Endothelial cell (in vitro differentiated cells): ENCODE measurements at regions not wholly inside any gene's neighbourhood (a gene's known extent, or its start where the extent isn't known, plus 50 kb on each side); places are given as distances from the start of the nearest gene placed in this dataset.

Experiments used
- DNase-seq: peaks from one replicate; pipeline ENCODE4 v3.0.0; 2021; ENCODE audit warnings: low spot score
- H3K27ac Mint-ChIP-seq: one replicate; pipeline ENCODE4 v1.8.0; 2021; ENCODE audit warnings: mixed read lengths, inconsistent platforms; ENCODE audit not compliant: unreplicated experiment
- H3K27me3 Mint-ChIP-seq: one replicate; pipeline ENCODE4 v1.8.0; 2021; ENCODE audit warnings: mild to moderate bottlenecking, moderate library complexity, mixed read lengths, inconsistent platforms; ENCODE audit not compliant: unreplicated experiment
- H3K36me3 Mint-ChIP-seq: one replicate; pipeline ENCODE4 v1.8.0; 2021; ENCODE audit warnings: mild to moderate bottlenecking, low read depth, mixed read lengths, inconsistent platforms; ENCODE audit not compliant: unreplicated experiment
- H3K4me1 Mint-ChIP-seq: one replicate; pipeline ENCODE4 v1.8.0; 2021; ENCODE audit warnings: mild to moderate bottlenecking, mixed read lengths, inconsistent platforms; ENCODE audit not compliant: unreplicated experiment
- H3K4me3 Mint-ChIP-seq: one replicate; pipeline ENCODE4 v1.8.0; 2021; ENCODE audit warnings: mild to moderate bottlenecking, mixed read lengths, inconsistent platforms; ENCODE audit not compliant: unreplicated experiment
- H3K9me3 Mint-ChIP-seq: one replicate; pipeline ENCODE4 v1.8.0; 2021; ENCODE audit warnings: mixed read lengths, inconsistent platforms; ENCODE audit not compliant: unreplicated experiment
- TF ChIP-seq, protein P1 (sequence below): fragments of 200-600 bp; sonication (generic); IDR thresholded peaks from one replicate; pipeline ENCODE4 v1.5.0; 2021; ENCODE audit warnings: antibody characterized with exemption; ENCODE audit not compliant: unreplicated experiment

DNA sequence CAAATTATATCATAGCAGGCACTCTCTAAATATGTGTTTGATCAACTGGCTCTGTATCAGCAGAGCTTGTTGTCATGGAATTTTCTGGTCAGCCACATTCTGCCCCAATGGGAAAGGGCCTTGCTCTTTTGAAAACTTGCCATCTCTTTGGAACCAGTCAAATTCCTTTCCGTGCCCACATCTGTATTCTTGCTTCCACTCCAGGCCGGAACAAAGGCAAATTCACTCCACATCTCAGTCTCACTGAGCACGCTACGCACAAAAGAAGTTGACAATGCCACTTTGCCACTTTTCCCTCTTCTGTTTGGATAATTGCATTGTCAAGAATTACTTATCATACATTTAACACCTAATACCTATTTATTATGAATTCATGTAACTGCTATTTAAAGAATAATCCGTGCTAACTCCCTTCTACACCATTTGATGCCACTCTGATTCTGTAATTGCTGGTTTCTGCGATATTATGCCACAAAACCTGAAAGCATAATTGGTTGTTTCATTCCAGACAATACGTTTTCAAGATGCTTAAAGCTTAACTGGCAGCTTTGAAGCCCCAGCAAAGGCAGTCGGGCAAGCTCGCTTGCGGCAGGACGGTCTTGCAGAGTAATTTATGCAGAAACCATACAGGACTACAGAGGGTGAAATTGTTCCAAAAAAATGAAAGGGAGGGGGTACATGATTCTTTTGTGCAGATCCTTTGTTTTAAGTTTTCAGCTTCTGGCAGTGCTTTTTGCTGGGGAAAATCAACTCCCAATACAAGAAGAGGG, 277.7 kb downstream of the MSX2 start:
- Mint-ChIP-seq H3K4me1 (peaks cover 8% of the 10 kb centered on the region), H3K27ac (no peak overlapping the region), H3K36me3 (no peaks in the 10 kb centered on the region), H3K27me3 (peaks cover 1% of the 10 kb centered on the region), H3K4me3 (no peak overlapping the region), H3K9me3 (no peaks in the 10 kb centered on the region)
- no peak for DNase-seq
- TF ChIP-seq, protein P1, sequence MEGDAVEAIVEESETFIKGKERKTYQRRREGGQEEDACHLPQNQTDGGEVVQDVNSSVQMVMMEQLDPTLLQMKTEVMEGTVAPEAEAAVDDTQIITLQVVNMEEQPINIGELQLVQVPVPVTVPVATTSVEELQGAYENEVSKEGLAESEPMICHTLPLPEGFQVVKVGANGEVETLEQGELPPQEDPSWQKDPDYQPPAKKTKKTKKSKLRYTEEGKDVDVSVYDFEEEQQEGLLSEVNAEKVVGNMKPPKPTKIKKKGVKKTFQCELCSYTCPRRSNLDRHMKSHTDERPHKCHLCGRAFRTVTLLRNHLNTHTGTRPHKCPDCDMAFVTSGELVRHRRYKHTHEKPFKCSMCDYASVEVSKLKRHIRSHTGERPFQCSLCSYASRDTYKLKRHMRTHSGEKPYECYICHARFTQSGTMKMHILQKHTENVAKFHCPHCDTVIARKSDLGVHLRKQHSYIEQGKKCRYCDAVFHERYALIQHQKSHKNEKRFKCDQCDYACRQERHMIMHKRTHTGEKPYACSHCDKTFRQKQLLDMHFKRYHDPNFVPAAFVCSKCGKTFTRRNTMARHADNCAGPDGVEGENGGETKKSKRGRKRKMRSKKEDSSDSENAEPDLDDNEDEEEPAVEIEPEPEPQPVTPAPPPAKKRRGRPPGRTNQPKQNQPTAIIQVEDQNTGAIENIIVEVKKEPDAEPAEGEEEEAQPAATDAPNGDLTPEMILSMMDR, result no peak

DNA sequence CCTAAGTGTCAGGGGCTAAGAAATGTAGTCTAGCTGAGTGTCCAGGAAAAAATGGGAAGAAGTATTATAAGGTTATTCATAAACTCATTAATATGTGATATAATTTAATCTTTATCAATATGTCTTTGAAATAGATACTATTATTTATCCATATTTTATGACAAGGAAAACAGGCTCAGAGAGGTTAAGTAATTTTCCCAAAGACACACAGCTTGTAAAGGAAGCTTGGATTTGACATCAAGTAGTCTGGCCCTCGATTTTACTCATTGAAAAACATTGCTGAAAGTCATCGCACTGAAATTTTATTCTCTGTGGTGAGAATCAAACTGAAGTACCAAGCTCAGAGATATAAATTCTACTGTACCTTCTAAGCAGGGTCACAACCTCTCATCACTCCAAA, 276.9 kb downstream of the MSX2 start:
- no peak for DNase-seq
- TF ChIP-seq, protein P1, result no peak
- H3K9me3 Mint-ChIP-seq, result no peaks in the 10 kb centered on the region
- H3K36me3 Mint-ChIP-seq, result no peaks in the 10 kb centered on the region
- peaks cover 1% of the 10 kb centered on the region for H3K27me3 Mint-ChIP-seq
- H3K27ac Mint-ChIP-seq, result no peak overlapping the region
- H3K4me1 Mint-ChIP-seq, result peaks cover 8% of the 10 kb centered on the region
- H3K4me3 Mint-ChIP-seq, result no peak overlapping the region

DNA sequence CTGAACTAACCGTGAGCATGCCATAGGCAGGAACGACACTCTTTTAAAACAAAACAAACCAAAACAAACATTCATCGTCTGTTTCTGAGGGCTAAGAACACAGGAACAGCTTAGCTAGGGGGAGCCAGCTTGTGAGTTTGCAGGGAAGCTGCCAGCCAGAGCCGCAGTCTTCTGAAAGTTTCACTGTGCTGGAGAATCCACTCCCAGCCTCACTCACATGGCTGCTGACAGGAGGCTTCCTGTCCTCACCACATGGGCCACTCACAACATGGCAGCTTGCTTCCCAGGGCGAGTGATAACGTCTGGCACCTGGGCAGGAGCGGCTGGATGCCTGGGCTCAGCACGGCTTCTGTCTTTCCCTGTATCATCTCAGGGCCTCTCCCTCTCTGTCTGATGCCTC, 275.2 kb downstream of the MSX2 start:
- Mint-ChIP-seq H3K36me3 (no peaks in the 10 kb centered on the region), H3K27ac (no peak overlapping the region), H3K4me1 (peaks cover 4% of the 10 kb centered on the region), H3K9me3 (no peaks in the 10 kb centered on the region), H3K4me3 (no peak overlapping the region), H3K27me3 (peaks cover 1% of the 10 kb centered on the region)
- DNase-seq, result no peak
- TF ChIP-seq, protein P1, result no peak

DNA sequence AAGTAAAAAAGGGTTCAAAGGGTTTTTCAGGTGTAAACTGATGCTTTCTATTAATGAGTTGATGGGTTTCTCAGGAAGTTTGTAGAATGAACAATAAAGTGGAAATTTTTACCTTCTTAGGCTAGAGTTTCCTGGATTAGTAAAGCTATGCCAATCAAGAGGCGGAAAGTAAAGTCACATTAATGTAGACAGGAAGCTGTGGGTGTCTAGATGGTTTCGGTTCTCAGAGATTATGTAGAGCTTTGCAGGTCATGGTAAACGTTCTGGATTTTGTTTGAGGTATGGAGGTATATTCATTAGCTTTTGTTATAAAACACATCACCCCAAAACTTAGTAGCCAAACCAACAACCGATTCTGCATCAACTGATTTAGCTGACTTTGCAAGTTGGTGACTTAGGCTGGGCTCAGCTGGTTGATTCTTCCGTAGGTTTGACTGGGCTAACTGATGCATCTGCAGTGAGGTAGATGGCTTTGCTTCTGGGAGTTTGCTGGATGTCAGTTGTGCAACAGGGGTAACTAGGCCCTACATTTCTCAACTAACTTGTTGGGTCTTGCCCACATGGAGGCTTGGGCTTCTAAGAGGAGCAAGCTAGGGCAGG, 273.8 kb downstream of the MSX2 start:
- H3K27ac Mint-ChIP-seq, result no peak overlapping the region
- H3K9me3 Mint-ChIP-seq, result no peaks in the 10 kb centered on the region
- H3K27me3 Mint-ChIP-seq, result peaks cover 1% of the 10 kb centered on the region
- H3K36me3 Mint-ChIP-seq, result no peaks in the 10 kb centered on the region
- no peak for DNase-seq
- H3K4me3 Mint-ChIP-seq, result no peak overlapping the region
- peaks cover 4% of the 10 kb centered on the region for H3K4me1 Mint-ChIP-seq
- TF ChIP-seq, protein P1, result no peak

DNA sequence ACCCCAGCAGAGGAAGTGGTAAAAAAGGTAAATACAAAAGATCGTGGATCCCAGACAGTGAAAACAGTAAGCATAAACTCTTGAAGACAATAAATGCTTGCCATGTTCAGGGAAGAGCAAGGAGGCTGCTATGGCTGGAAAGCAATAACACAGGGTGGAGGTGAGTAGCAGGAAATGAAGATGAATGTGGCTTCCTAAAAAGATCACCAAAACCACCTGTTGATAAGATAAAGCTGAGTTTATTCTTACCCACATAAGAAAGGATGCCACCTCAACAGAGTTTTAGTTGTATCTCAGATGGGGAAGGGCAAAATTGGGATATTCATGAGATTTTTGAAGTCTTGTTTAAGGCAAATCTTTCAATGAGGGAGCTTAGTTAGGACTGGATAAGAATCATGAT, 273.3 kb downstream of the MSX2 start:
- Mint-ChIP-seq H3K9me3 (no peaks in the 10 kb centered on the region), H3K27me3 (peaks cover 1% of the 10 kb centered on the region), H3K36me3 (no peaks in the 10 kb centered on the region), H3K4me3 (no peak overlapping the region), H3K4me1 (peaks cover 4% of the 10 kb centered on the region), H3K27ac (no peak overlapping the region)
- TF ChIP-seq, protein P1, result no peak
- no peak for DNase-seq
